SU-DHL-6 (cell line): ENCODE measurements at regions not wholly inside any gene's neighbourhood (a gene's known extent, or its start where the extent isn't known, plus 50 kb on each side); places are given as distances from the start of the nearest gene placed in this dataset.
"Not testable (repeated sequence)": the region's sequence is repeated elsewhere in the genome, so short reads cannot be mapped to it uniquely, and the experiment has no call there.

Experiments used
- H2AFZ ChIP-seq: fragments of 200-600 bp; sonication (generic); 2 replicates; pipeline ENCODE4 v1.6.1; 2014; ENCODE audit warnings: low read depth, mild to moderate bottlenecking, moderate library complexity, mixed read lengths, antibody characterized with exemption, low read length; ENCODE audit not compliant: severe bottlenecking
- H3F3A ChIP-seq: fragments of 200-600 bp; shearing (Covaris generic); 2 replicates; pipeline ENCODE4 v1.6.0; 2016; ENCODE audit warnings: antibody characterized with exemption, mild to moderate bottlenecking; ENCODE audit not compliant: insufficient read depth
- H3K27ac ChIP-seq: fragments of 200-600 bp; sonication (generic); 2 replicates; pipeline ENCODE4 v1.5.1; 2016; ENCODE audit warnings: low read depth, mild to moderate bottlenecking, low read length, moderate library complexity, mixed read lengths
- H3K27me3 ChIP-seq: fragments of 200-600 bp; sonication (generic), shearing (Covaris generic); 2 replicates; pipeline ENCODE4 v1.6.0; 2014; ENCODE audit warnings: mild to moderate bottlenecking, low read length
- H3K36me3 ChIP-seq: fragments of 200-600 bp; sonication (generic); 2 replicates; pipeline ENCODE4 v1.6.1; 2014; ENCODE audit warnings: mild to moderate bottlenecking, low read length, mixed read lengths
- H3K4me2 ChIP-seq: fragments of 300-600, 200-600 bp; shearing (Covaris generic), sonication (generic); 2 replicates; pipeline ENCODE4 v1.6.0; 2014; ENCODE audit warnings: low read length, low read depth, mild to moderate bottlenecking; ENCODE audit not compliant: poor library complexity, severe bottlenecking
- H3K4me3 ChIP-seq: fragments of 200-600 bp; sonication (generic); 2 replicates; pipeline ENCODE4 v1.5.1; 2014; ENCODE audit warnings: antibody characterized with exemption, low read length, mild to moderate bottlenecking, mixed read lengths; ENCODE audit not compliant: insufficient read depth, poor library complexity, severe bottlenecking
- H3K79me2 ChIP-seq: fragments of 200-600 bp; sonication (generic); 2 replicates; pipeline ENCODE4 v1.6.1; 2014; ENCODE audit warnings: mild to moderate bottlenecking, low read length, moderate library complexity; ENCODE audit not compliant: insufficient read depth
- H3K9ac ChIP-seq: fragments of 200-600 bp; sonication (generic); 2 replicates; pipeline ENCODE4 v1.7.0; 2014; ENCODE audit warnings: mild to moderate bottlenecking, low read length
- H3K9me2 ChIP-seq: fragments of 200-600 bp; sonication (generic); replicated peaks from 2 replicates; pipeline ENCODE4 v1.6.1; 2014; ENCODE audit warnings: low read length; ENCODE audit not compliant: insufficient read depth
- H3K9me3 ChIP-seq: fragments of 200-600 bp; sonication (generic); 2 replicates; pipeline ENCODE4 v1.6.1; 2014; ENCODE audit warnings: low read length, mixed read lengths; ENCODE audit not compliant: insufficient read depth
- H4K20me1 ChIP-seq: fragments of 200-600 bp; sonication (generic); 2 replicates; pipeline ENCODE4 v1.6.1; 2014; ENCODE audit warnings: low read depth, mild to moderate bottlenecking, antibody characterized with exemption, low read length, moderate library complexity, mixed read lengths
- EZH2phosphoT487 ChIP-seq: fragments of 200-600 bp; sonication (generic), shearing (Covaris generic); conservative IDR thresholded peaks from 2 replicates; pipeline ENCODE4 v1.6.1; 2018; ENCODE audit warnings: mild to moderate bottlenecking, antibody characterized with exemption, low read length, moderate library complexity, mixed read lengths
- TF ChIP-seq, protein P1 (sequence below): fragments of 200-600 bp; sonication (generic); IDR thresholded peaks from one replicate; pipeline ENCODE4 v1.5.1; 2017; ENCODE audit warnings: antibody characterized with exemption, mild to moderate bottlenecking, low read length, moderate library complexity; ENCODE audit not compliant: insufficient read depth, poor library complexity, severe bottlenecking

DNA sequence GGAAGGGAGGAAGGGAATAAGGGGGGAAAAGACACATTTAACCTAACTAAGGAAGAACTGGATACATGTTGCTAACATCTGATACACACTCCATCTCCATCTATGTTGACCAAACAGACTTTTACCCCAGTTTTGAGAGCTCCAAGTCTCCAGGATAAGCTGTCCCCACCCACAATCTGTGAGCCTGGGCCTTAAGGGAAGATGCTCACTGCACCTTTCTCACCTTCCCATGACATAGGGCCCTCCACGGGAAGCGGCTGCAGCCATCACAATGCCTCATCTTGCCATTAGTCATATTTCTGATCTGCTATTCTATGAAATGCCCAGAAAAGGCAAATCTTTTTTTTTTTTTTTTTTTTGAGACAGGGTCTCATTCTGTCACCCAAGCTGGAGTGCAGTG is 126.6 kb upstream of the SALL4 start:
- Histone ChIP-seq H4K20me1 (no peaks in the 10 kb centered on the region), H3K27ac (no peak overlapping the region), H3K4me3 (no peak overlapping the region), H3K36me3 (no peaks in the 10 kb centered on the region), H3K9me3 (no peaks in the 10 kb centered on the region), H3K9me2 (no peaks in the 10 kb centered on the region), H3K27me3 (no peaks in the 10 kb centered on the region), H3K9ac (no peak overlapping the region), H3K4me2 (no peak overlapping the region), H2AFZ (no peak overlapping the region), H3F3A (no peaks in the 10 kb centered on the region), H3K79me2 (no peaks in the 10 kb centered on the region)
- TF ChIP-seq EZH2phosphoT487, result no peak
- TF ChIP-seq, protein P1, sequence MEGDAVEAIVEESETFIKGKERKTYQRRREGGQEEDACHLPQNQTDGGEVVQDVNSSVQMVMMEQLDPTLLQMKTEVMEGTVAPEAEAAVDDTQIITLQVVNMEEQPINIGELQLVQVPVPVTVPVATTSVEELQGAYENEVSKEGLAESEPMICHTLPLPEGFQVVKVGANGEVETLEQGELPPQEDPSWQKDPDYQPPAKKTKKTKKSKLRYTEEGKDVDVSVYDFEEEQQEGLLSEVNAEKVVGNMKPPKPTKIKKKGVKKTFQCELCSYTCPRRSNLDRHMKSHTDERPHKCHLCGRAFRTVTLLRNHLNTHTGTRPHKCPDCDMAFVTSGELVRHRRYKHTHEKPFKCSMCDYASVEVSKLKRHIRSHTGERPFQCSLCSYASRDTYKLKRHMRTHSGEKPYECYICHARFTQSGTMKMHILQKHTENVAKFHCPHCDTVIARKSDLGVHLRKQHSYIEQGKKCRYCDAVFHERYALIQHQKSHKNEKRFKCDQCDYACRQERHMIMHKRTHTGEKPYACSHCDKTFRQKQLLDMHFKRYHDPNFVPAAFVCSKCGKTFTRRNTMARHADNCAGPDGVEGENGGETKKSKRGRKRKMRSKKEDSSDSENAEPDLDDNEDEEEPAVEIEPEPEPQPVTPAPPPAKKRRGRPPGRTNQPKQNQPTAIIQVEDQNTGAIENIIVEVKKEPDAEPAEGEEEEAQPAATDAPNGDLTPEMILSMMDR, result no peak

DNA sequence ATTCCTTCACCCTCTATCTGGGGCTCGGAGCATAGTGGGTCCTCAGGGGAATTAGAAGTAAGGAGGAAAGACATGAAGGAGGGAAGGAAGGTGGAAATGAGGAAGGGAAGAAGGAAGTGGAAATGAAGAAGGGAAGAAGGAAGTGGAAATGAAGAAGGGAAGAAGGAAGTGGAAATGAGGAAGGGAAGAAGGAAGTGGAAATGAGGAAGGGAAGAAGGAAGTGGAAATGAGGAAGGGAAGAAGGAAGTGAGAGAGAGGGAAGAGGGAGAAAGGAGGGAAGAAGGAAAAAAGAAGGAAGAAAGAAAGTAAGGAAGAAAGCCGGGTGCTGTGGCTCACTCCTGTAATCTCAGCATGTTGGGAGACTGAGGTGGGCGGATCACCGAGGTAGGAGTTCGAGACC is 125.6 kb upstream of the SALL4 start:
- H3K9me2 ChIP-seq, H3F3A ChIP-seq, H3K9me3 ChIP-seq, H3K27me3 ChIP-seq, H3K9ac ChIP-seq, H3K4me2 ChIP-seq, H2AFZ ChIP-seq, H3K36me3 ChIP-seq, H4K20me1 ChIP-seq, H3K79me2 ChIP-seq, H3K4me3 ChIP-seq, H3K27ac ChIP-seq: not testable (repeated sequence)

DNA sequence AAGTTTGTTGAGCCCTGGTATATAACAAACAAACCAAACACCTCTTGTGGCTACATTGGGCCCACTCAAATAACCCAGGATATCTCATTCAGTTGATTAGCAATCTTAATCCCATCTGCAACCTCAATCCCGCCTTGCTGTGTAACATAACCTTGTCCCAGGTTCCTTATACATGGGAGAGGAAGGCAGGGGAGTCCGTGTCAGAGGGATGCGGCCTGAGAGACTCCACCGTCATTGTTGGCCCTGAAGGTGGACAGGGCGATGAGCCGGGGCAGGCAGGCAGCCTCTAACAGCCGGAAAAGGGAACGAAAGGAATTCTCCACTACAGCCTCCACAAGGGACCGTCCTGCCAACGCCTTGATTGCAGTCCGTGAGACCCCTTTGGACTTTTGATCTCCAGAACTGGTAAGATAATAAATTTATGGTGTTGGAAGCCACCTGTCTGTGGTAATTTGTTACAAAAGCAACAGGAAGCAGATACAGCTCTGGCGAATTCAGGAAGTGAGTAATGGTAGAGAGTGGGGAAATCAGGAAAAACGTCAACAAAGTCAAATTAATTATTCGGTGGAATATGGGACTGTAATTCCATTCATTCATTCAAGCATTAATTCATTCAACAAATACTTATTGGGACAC is 124.5 kb upstream of the SALL4 start:
- H3K79me2 ChIP-seq, result no peaks in the 10 kb centered on the region
- no peak for TF ChIP-seq EZH2phosphoT487
- TF ChIP-seq, protein P1, result no peak
- H3F3A ChIP-seq, result no peaks in the 10 kb centered on the region
- no peaks in the 10 kb centered on the region for H3K9me3 ChIP-seq
- H3K9ac ChIP-seq, result no peak overlapping the region
- H3K27ac ChIP-seq, result no peak overlapping the region
- no peaks in the 10 kb centered on the region for H4K20me1 ChIP-seq
- H3K27me3 ChIP-seq, result no peaks in the 10 kb centered on the region
- H3K4me2 ChIP-seq, result no peak overlapping the region
- H3K4me3 ChIP-seq, result no peak overlapping the region
- no peaks in the 10 kb centered on the region for H3K36me3 ChIP-seq
- no peaks in the 10 kb centered on the region for H3K9me2 ChIP-seq
- H2AFZ ChIP-seq, result no peak overlapping the region

DNA sequence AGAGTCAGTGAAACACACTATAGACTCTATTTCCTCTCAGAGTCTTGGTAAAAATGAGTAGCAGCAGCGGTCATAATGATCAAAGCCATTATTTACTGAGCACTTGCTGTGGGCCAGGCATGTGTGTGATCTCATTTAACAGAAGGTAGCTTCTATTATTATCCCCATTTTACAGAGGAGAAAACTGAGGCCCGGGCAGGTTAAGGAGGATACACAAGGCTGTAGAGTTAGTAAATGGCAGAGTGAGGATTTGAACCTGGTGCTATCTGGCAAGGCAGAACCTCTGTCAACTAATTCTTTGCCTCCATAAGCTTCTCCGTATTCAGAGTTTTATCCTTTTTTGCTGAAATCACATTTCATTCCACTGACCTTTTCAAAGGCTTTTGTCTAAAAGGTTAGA is 122.2 kb upstream of the SALL4 start:
- Histone ChIP-seq H3K4me3 (no peak overlapping the region), H3K27ac (no peak overlapping the region), H4K20me1 (no peaks in the 10 kb centered on the region), H3K27me3 (no peaks in the 10 kb centered on the region), H3K9ac (no peak overlapping the region), H3F3A (no peaks in the 10 kb centered on the region), H3K9me3 (no peaks in the 10 kb centered on the region), H3K79me2 (no peaks in the 10 kb centered on the region), H2AFZ (no peak overlapping the region), H3K36me3 (no peaks in the 10 kb centered on the region), H3K9me2 (no peaks in the 10 kb centered on the region), H3K4me2 (no peak overlapping the region)
- TF ChIP-seq EZH2phosphoT487, result no peak
- TF ChIP-seq, protein P1, result no peak
